AG04450 (cell line): ENCODE measurements at regions not wholly inside any gene's neighbourhood (a gene's known extent, or its start where the extent isn't known, plus 50 kb on each side); places are given as distances from the start of the nearest gene placed in this dataset.
"Not testable (repeated sequence)": the region's sequence is repeated elsewhere in the genome, so short reads cannot be mapped to it uniquely, and the experiment has no call there.

ENCODE experiments used
- CTCF ChIA-PET: fragments of 300-600, 350-600 bp; formaldehyde crosslinking; extraction: SDS; loops from one replicate; lab custom pipeline; 2022; ENCODE audit warnings: antibody characterized with exemption, inconsistent platforms; lab: Charles Lee
- POLR2A ChIA-PET: fragments of 350-600 bp; formaldehyde crosslinking; extraction: SDS; loops from one replicate; lab custom pipeline; 2021; ENCODE audit warnings: antibody characterized with exemption, inconsistent platforms; lab: Yijun Ruan, JAX
- DNase-seq: peaks from one replicate; pipeline ENCODE4 v3.0.0-alpha.2; 2011; ENCODE audit warnings: low read depth, low spot score
- H3K27ac ChIP-seq: one replicate; pipeline ENCODE4 v1.5.1; 2012; ENCODE audit warnings: low read depth, low read length, control low read depth
- H3K27me3 ChIP-seq: one replicate; pipeline ENCODE4 v1.6.0; 2012; ENCODE audit warnings: low read length; ENCODE audit not compliant: control insufficient read depth, insufficient read depth
- H3K4me3 ChIP-seq: 2 replicates; pipeline ENCODE4 v1.5.1; 2011; ENCODE audit warnings: mild to moderate bottlenecking, low read depth, low read length, control low read depth
- H3K9me3 ChIP-seq: 2 replicates; pipeline ENCODE4 v1.5.1; 2012; ENCODE audit warnings: low read length; ENCODE audit not compliant: control insufficient read depth, insufficient read depth
- CTCF ChIP-seq: IDR thresholded peaks from 2 replicates; pipeline ENCODE4 v1.5.1; 2011; ENCODE audit warnings: low read depth, low read length, control low read depth, inconsistent platforms

DNA sequence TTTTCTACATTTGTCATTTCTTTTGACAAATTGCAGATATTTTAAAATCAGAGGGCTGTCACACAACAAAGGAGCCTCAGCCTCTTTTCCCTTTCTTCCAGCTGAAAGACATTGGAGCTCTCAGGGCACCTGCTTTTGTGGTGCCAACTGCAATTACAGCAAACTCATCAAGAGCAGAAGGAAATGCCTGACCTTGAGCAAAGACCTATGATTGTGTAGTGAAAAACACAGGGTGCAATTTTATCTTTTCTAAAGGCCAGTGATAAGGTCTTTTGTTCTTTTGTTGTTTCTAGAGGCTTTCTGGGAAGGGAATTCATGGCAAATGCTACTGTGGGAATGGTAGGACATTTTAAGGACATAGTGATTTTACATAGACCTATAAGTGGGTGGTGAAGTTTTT lies 214.3 kb downstream of the OXSM start:
- H3K27ac ChIP-seq: no peak overlapping the region
- no peak overlapping the region for H3K4me3 ChIP-seq
- H3K9me3 ChIP-seq: 0 out of 2 replicates have a peak, but pooled peaks cover under 1% of the 10 kb centered on the region
- CTCF ChIA-PET: no interaction called here
- no peak for DNase-seq
- no peaks in the 10 kb centered on the region for H3K27me3 ChIP-seq
- POLR2A ChIA-PET: no interaction called here
- TF ChIP-seq CTCF: no peak

DNA sequence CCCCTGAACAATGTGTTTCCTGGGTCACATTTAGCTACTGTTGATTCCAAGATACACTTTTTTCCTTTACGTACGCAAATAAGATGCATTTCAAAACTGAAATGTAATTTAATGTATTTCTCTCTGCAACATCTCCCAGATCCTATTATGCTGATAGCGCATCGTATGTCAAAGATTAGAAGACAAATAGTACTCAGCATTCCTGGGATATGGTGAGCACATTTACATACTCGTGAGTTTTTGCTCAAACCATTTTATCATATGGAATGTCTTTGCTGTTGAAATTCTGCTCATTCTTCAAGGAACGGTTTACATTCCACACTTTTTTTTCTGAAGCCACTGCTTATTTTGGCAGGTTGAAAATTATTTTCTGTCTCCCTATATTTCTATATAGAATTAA lies 221.4 kb downstream of the OXSM start:
- Histone ChIP-seq H3K9me3 (no peaks in the 10 kb centered on the region), H3K4me3 (no peak overlapping the region), H3K27me3 (no peaks in the 10 kb centered on the region), H3K27ac (no peak overlapping the region)
- CTCF ChIA-PET: no interaction called here
- no peak for DNase-seq
- POLR2A ChIA-PET: no interaction called here
- TF ChIP-seq CTCF: no peak

DNA sequence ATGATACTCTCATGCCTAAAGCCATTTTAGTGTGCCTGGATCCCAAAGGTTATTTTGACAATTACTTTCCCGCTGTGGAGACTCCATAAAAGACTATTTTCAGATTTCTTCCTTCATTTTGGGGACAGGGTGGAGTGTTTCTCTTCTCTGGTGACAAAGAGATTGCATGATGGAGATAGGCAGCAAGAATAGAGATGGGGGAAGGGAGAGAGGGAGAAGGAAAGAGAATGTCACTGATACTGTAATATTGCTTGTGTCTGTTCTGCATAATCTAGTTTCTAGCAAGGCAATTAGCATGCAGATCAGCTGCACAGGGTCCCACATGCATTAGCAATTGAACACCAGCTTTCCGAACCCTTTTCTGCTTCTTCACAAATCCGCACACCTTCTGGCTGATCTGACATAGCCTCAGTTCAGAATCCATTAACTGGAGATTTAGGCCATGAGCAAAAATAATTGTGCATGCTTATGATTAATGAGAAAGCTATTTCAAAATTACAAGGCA lies 222.4 kb downstream of the OXSM start:
- POLR2A ChIA-PET: no interaction called here
- no peak for TF ChIP-seq CTCF
- H3K27ac ChIP-seq: no peak overlapping the region
- CTCF ChIA-PET: no interaction called here
- DNase-seq: no peak
- no peak overlapping the region for H3K4me3 ChIP-seq
- H3K27me3 ChIP-seq: no peaks in the 10 kb centered on the region
- H3K9me3 ChIP-seq: no peaks in the 10 kb centered on the region

- TF ChIP-seq CTCF: no peak
- no peak for DNase-seq
- Histone ChIP-seq H3K27me3 (no peaks in the 10 kb centered on the region), H3K27ac (no peak overlapping the region), H3K9me3 (no peaks in the 10 kb centered on the region), H3K4me3 (no peak overlapping the region)
- CTCF ChIA-PET: no interaction called here
- POLR2A ChIA-PET: no interaction called here
Measured at GRCh38 chr3:26015752-26016151, 225.9 kb downstream of the OXSM start.

GRCh38 chr3:26018889-26019288 lies 229.0 kb downstream of the OXSM start:
- POLR2A ChIA-PET: no interaction called here

DNA sequence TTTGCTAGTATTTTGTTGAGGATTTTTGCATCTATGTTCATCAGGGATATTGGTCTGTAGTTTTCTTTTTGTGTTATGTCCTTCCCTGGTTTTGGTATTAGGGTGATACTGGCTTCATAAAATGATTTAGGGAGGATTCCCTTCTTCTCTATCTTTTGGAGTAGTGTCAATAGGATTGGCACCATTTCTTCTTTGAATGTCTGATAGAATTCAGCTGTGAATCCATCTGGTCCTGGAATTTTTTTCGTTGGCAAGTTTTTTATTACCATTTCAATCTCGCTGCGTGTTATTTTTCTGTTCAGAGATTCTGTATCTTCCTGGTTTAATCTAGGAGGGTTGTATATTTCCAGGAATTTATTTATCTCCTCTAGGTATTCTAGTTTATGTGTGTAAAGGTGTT lies 234.3 kb downstream of the OXSM start:
- POLR2A ChIA-PET, H3K27ac ChIP-seq, H3K4me3 ChIP-seq, H3K27me3 ChIP-seq, CTCF ChIA-PET, H3K9me3 ChIP-seq, DNase-seq: not testable (repeated sequence)

More at GRCh38 chr3:26018889-26019288, 229.0 kb downstream of the OXSM start:
- Histone ChIP-seq H3K27me3 (no peaks in the 10 kb centered on the region), H3K27ac (no peak overlapping the region), H3K9me3 (no peaks in the 10 kb centered on the region), H3K4me3 (no peak overlapping the region)
- CTCF ChIA-PET: no interaction called here
- DNase-seq: no peak
- TF ChIP-seq CTCF: no peak
